ENCODE measurements at regions not wholly inside any gene's neighbourhood (a gene's known extent, or its start where the extent isn't known, plus 50 kb on each side); places are given as distances from the start of the nearest gene placed in this dataset.

GRCh38 chr6:88290411-88290810 is 124.3 kb upstream of the CNR1 start:
- TF ChIP-seq CTCF (IDR thresholded peaks at IDR 0.05) = no peak
- TF ChIP-seq EZH2 (IDR thresholded peaks at IDR 0.05) = no peak
- no peak for TF ChIP-seq EZH2phosphoT487 (IDR thresholded peaks at IDR 0.05)

All from neural progenitor cell (in vitro differentiated cells).